ENCODE measurements at regions not wholly inside any gene's neighbourhood (a gene's known extent, or its start where the extent isn't known, plus 50 kb on each side); places are given as distances from the start of the nearest gene placed in this dataset.

- no peak for FAIRE-seq
- no peaks in the 10 kb centered on the region for H3K79me2 ChIP-seq (ENCODE audit: control insufficient read depth, insufficient read depth, low read length)
Observed at GRCh38 chr17:65360961-65361552, 200.4 kb downstream of the AXIN2 start.

GRCh38 chr17:65359016-65359415 lies 202.4 kb downstream of the AXIN2 start:
- H3K4me1 ChIP-seq (ENCODE audit: control insufficient read depth, extremely low read depth, insufficient read depth, low read length): peaks cover 15% of the 10 kb centered on the region
- no peaks in the 10 kb centered on the region for H3K9me1 ChIP-seq (ENCODE audit: control insufficient read depth, extremely low read depth, insufficient read depth, low read length)
- H3K27me3 ChIP-seq (ENCODE audit: control insufficient read depth, extremely low read depth, insufficient read depth, low read length): no peaks in the 10 kb centered on the region
- no peak for TF ChIP-seq EZH2 (IDR thresholded peaks at IDR 0.05; ENCODE audit: low read length)
- no peak for TF ChIP-seq CTCF (optimal IDR thresholded peaks at IDR 0.05 in 1 of 3, IDR thresholded peaks at IDR 0.05 in 1 of 3, conservative IDR thresholded peaks at IDR 0.05 in 1 of 3; ENCODE audit: extremely low read depth in 1 of 3, insufficient read depth in 2 of 3, low read length in 3 of 3)
- H3K36me3 ChIP-seq (ENCODE audit: control insufficient read depth in 2 of 2, extremely low read depth in 1 of 2, insufficient read depth in 2 of 2, low read length in 2 of 2): no peaks in the 10 kb centered on the region
- H3K79me2 ChIP-seq (ENCODE audit: control insufficient read depth, insufficient read depth, low read length): no peaks in the 10 kb centered on the region
- no peak overlapping the region for H3K9ac ChIP-seq (ENCODE audit: control insufficient read depth, extremely low read depth, insufficient read depth, low read length)
- peak; percentile 56 for FAIRE-seq
- H2AFZ ChIP-seq (ENCODE audit: control insufficient read depth, low read length): no peak overlapping the region
- peak overlapping the region; percentile 58 for H3K4me2 ChIP-seq (ENCODE audit: control insufficient read depth, extremely low read depth, insufficient read depth, low read depth, low read length)
- no peak overlapping the region for H3K4me3 ChIP-seq (ENCODE audit: control insufficient read depth in 2 of 3, extremely low read depth in 1 of 3, insufficient read depth in 2 of 3, low read depth in 1 of 3, low read length in 3 of 3)
- dilution Hi-C loops (cut with MboI; ENCODE audit: extremely low pct_ligation_motif_present, low sequenced_read_pairs): no loop called here
- no peaks in the 10 kb centered on the region for H4K20me1 ChIP-seq (ENCODE audit: control insufficient read depth, extremely low read depth, insufficient read depth, low read length)
- no peak overlapping the region for H3K27ac ChIP-seq (ENCODE audit: control insufficient read depth, insufficient read depth, low read length)
- DNase-seq (ENCODE audit: low read depth, low spot score): no peak
- H3K9me3 ChIP-seq (ENCODE audit: control insufficient read depth, low read depth, low read length): no peaks in the 10 kb centered on the region

More at GRCh38 chr17:65360961-65361552, 200.4 kb downstream of the AXIN2 start:
- no peaks in the 10 kb centered on the region for H3K27me3 ChIP-seq (ENCODE audit: control insufficient read depth, extremely low read depth, insufficient read depth, low read length)
- H2AFZ ChIP-seq (ENCODE audit: control insufficient read depth, low read length): no peak overlapping the region
- H3K4me2 ChIP-seq (ENCODE audit: control insufficient read depth, extremely low read depth, insufficient read depth, low read depth, low read length): no peak overlapping the region
- no peak overlapping the region for H3K27ac ChIP-seq (ENCODE audit: control insufficient read depth, insufficient read depth, low read length)
- no peak overlapping the region for H3K9ac ChIP-seq (ENCODE audit: control insufficient read depth, extremely low read depth, insufficient read depth, low read length)
- no peaks in the 10 kb centered on the region for H3K36me3 ChIP-seq (ENCODE audit: control insufficient read depth in 2 of 2, extremely low read depth in 1 of 2, insufficient read depth in 2 of 2, low read length in 2 of 2)
- no peak for TF ChIP-seq EZH2 (IDR thresholded peaks at IDR 0.05; ENCODE audit: low read length)
- no peak for TF ChIP-seq CTCF (optimal IDR thresholded peaks at IDR 0.05 in 1 of 3, IDR thresholded peaks at IDR 0.05 in 1 of 3, conservative IDR thresholded peaks at IDR 0.05 in 1 of 3; ENCODE audit: extremely low read depth in 1 of 3, insufficient read depth in 2 of 3, low read length in 3 of 3)
- H3K4me3 ChIP-seq (ENCODE audit: control insufficient read depth in 2 of 3, extremely low read depth in 1 of 3, insufficient read depth in 2 of 3, low read depth in 1 of 3, low read length in 3 of 3): no peak overlapping the region
- no peak for DNase-seq (ENCODE audit: low read depth, low spot score)
- dilution Hi-C loops (cut with MboI; ENCODE audit: extremely low pct_ligation_motif_present, low sequenced_read_pairs): no loop called here
- H3K9me3 ChIP-seq (ENCODE audit: control insufficient read depth, low read depth, low read length): no peaks in the 10 kb centered on the region
- no peaks in the 10 kb centered on the region for H4K20me1 ChIP-seq (ENCODE audit: control insufficient read depth, extremely low read depth, insufficient read depth, low read length)
- H3K9me1 ChIP-seq (ENCODE audit: control insufficient read depth, extremely low read depth, insufficient read depth, low read length): no peaks in the 10 kb centered on the region
- H3K4me1 ChIP-seq (ENCODE audit: control insufficient read depth, extremely low read depth, insufficient read depth, low read length): peaks cover 15% of the 10 kb centered on the region
